HepG2 (cell line): ENCODE measurements at regions not wholly inside any gene's neighbourhood (a gene's known extent, or its start where the extent isn't known, plus 50 kb on each side); places are given as distances from the start of the nearest gene placed in this dataset.

ENCODE experiments used
- ATAC-seq: fragments of 200-7000 bp; cut with Tn5 transposase; 3 replicates; pipeline ENCODE4 v1.9.1; 2020; ENCODE audit warnings: mild to moderate bottlenecking, moderate library complexity
- BruUV-seq: library from RNA; stranded (reverse); fragments of 400-500 nt; replicated peaks from 2 replicates; lab custom pipeline; 2021; lab: Mats Ljungman, UMichigan
- CTCF ChIA-PET: fragments of 300-600 bp; formaldehyde crosslinking; extraction: SDS; loops from one replicate; lab custom pipeline; 2021; ENCODE audit warnings: low total read pairs, inconsistent platforms, low intra/inter-chr PET ratio; lab: Yijun Ruan, JAX
- POLR2A ChIA-PET: fragments of 350-600 bp; sonication (Branson Sonifier 250); formaldehyde crosslinking; loops from one replicate; lab custom pipeline; 2020; ENCODE audit warnings: antibody characterized with exemption, inconsistent platforms; lab: Yijun Ruan, JAX
- DNase-seq: peaks from one replicate; pipeline ENCODE4 v3.0.0-alpha.2; 2015; ENCODE audit warnings: low spot score
- FAIRE-seq: peaks from 3 replicates; lab custom pipeline; 2011; peaks lifted over from hg19 to GRCh38; lab: Jason Lieb, UNC
- H2AFZ ChIP-seq: one replicate; pipeline ENCODE4 v1.6.1; 2011; ENCODE audit warnings: low read length, inconsistent platforms
- H3K27ac ChIP-seq: fragments of 300-600 bp; 3 replicates; pipeline ENCODE4 v1.8.0; 2011; ENCODE audit warnings: mixed run types, mild to moderate bottlenecking, mixed read lengths, low read length, inconsistent platforms; ENCODE audit not compliant: insufficient read depth; ENCODE audit errors: extremely low read length
- H3K27me3 ChIP-seq, 2 experiments: fragments of 200-600 bp in 1 of 2; 2 replicates in 1 of 2; 3 replicates in 1 of 2; pipeline versions ENCODE4 v1.6.0 to v1.8.0; 2011; ENCODE audit warnings: low read length in 2 of 2, mild to moderate bottlenecking in 2 of 2, moderate library complexity in 2 of 2, inconsistent platforms in 1 of 2; ENCODE audit not compliant: insufficient read depth in 2 of 2, control insufficient read depth in 1 of 2
- H3K36me3 ChIP-seq, 2 experiments: fragments of 200-600 bp in 1 of 2; replicated peaks in 1 of 2; 2 replicates in 1 of 2; 3 replicates in 1 of 2; pipeline versions ENCODE4 v1.5.1 to v1.8.0; 2011; ENCODE audit warnings: low read length in 2 of 2, inconsistent platforms in 1 of 2; ENCODE audit not compliant: insufficient read depth in 2 of 2, control insufficient read depth in 1 of 2
- H3K4me1 ChIP-seq: 2 replicates; pipeline ENCODE4 v1.5.1; 2012; ENCODE audit warnings: low read length, inconsistent platforms; ENCODE audit not compliant: insufficient read depth
- H3K4me2 ChIP-seq: 2 replicates; pipeline ENCODE4 v1.6.0; 2011; ENCODE audit warnings: low read depth, low read length, inconsistent platforms
- H3K4me3 ChIP-seq, 3 experiments: fragments of 200-600 bp in 1 of 3; sonication (generic), shearing (Covaris generic) in 1 of 3; replicated peaks in 1 of 3; 2 replicates each; pipeline ENCODE4 v1.5.1; 2011 to 2016; ENCODE audit warnings: low read length in 3 of 3, inconsistent platforms in 2 of 3, low read depth in 2 of 3, mild to moderate bottlenecking in 2 of 3, control low read depth in 1 of 3, mixed read lengths in 1 of 3; ENCODE audit not compliant: insufficient read depth in 1 of 3
- H3K79me2 ChIP-seq: one replicate; pipeline ENCODE4 v1.6.1; 2011; ENCODE audit warnings: low read length, inconsistent platforms; ENCODE audit not compliant: insufficient read depth
- H3K9ac ChIP-seq: 2 replicates; pipeline ENCODE4 v1.6.0; 2011; ENCODE audit warnings: mild to moderate bottlenecking, low read depth, low read length, inconsistent platforms; ENCODE audit not compliant: insufficient read depth
- H3K9me3 ChIP-seq: 2 replicates; pipeline ENCODE4 v1.5.1; 2012; ENCODE audit warnings: mild to moderate bottlenecking, low read length
- H4K20me1 ChIP-seq: 2 replicates; pipeline ENCODE4 v1.6.0; 2011; ENCODE audit warnings: inconsistent platforms, mild to moderate bottlenecking, low read length, moderate library complexity; ENCODE audit not compliant: insufficient read depth
- FOSL2 ChIP-seq: sonication (generic); formaldehyde crosslinking; IDR thresholded peaks from 2 replicates; pipeline ENCODE4 v1.4.0; 2020; ENCODE audit warnings: missing genetic modification reagents
- HIVEP1 ChIP-seq: sonication (generic); formaldehyde crosslinking; IDR thresholded peaks from 2 replicates; pipeline ENCODE4 v1.4.0; 2020; ENCODE audit warnings: mild to moderate bottlenecking, missing genetic modification reagents
- NCOR1 ChIP-seq: fragments of 200-600 bp; sonication (generic); IDR thresholded peaks from 2 replicates; pipeline ENCODE4 v1.7.0; 2017; ENCODE audit warnings: antibody characterized with exemption, low read length, borderline replicate concordance
- PHF21A ChIP-seq: sonication (generic); formaldehyde crosslinking; IDR thresholded peaks from 2 replicates; pipeline ENCODE4 v1.5.0; 2020; ENCODE audit warnings: mild to moderate bottlenecking, missing genetic modification reagents
- POGZ ChIP-seq: sonication (generic); formaldehyde crosslinking; IDR thresholded peaks from 2 replicates; pipeline ENCODE4 v1.4.0; 2020; ENCODE audit warnings: mild to moderate bottlenecking, missing genetic modification reagents
- RCOR2 ChIP-seq: IDR thresholded peaks from 2 replicates; pipeline ENCODE4 v1.6.1; 2016; ENCODE audit warnings: missing biosample characterization, missing genetic modification reagents
- REXO4 ChIP-seq: sonication (generic); formaldehyde crosslinking; IDR thresholded peaks from 2 replicates; pipeline ENCODE4 v1.8.0; 2022; ENCODE audit warnings: missing genetic modification reagents, mild to moderate bottlenecking, borderline replicate concordance
- SMAD3 ChIP-seq: sonication (generic); formaldehyde crosslinking; IDR thresholded peaks from 2 replicates; pipeline ENCODE4 v1.4.0; 2020; ENCODE audit warnings: missing genetic modification reagents
- SMARCC2 ChIP-seq: fragments of 450-650 bp; IDR thresholded peaks from 2 replicates; pipeline ENCODE4 v1.6.1; 2017; ENCODE audit warnings: antibody characterized with exemption, mild to moderate bottlenecking
- ZFY ChIP-seq: sonication (generic); formaldehyde crosslinking; IDR thresholded peaks from 2 replicates; pipeline ENCODE4 v1.4.0; 2020; ENCODE audit warnings: missing genetic modification reagents
- ZNF749 ChIP-seq: sonication (generic); formaldehyde crosslinking; IDR thresholded peaks from 2 replicates; pipeline ENCODE4 v1.8.0; 2022; ENCODE audit warnings: mild to moderate bottlenecking, missing genetic modification reagents, moderate library complexity, borderline replicate concordance
- ZNF83 ChIP-seq: sonication (generic); formaldehyde crosslinking; IDR thresholded peaks from 2 replicates; pipeline ENCODE4 v1.4.0; 2020; ENCODE audit warnings: missing genetic modification reagents, mild to moderate bottlenecking, borderline replicate concordance
- WGBS: methylation state at CpG from one replicate; pipeline ENCODE4 v1.1.6; 2017; ENCODE audit warnings: low lambda C conversion rate; 5-methylcytosine and 5-hydroxymethylcytosine counted together
- in situ Hi-C: cut with HindIII; loops from 2 replicates; pipeline ENCODE4 v1.10.0; 2017; ENCODE audit warnings: low pct_unique_long_range_greater_than_20kb; ENCODE audit not compliant: extremely low pct_ligation_motif_present
- intact Hi-C: fragments of 100-400 bp; cut with micrococcal nuclease; formaldehyde crosslinking; loops from one replicate; pipeline ENCODE4 v1.10.0; 2022; ENCODE audit not compliant: unreplicated experiment
- TF ChIP-seq, protein P1 (sequence below): IDR thresholded peaks from 2 replicates; pipeline ENCODE4 v1.6.1; 2016; ENCODE audit warnings: low read depth
- TF ChIP-seq, protein P2 (sequence below): sonication (generic); formaldehyde crosslinking; IDR thresholded peaks from 2 replicates; pipeline ENCODE4 v1.8.0; 2023; ENCODE audit warnings: mild to moderate bottlenecking, missing genetic modification reagents
- TF ChIP-seq, protein P3 (sequence below): IDR thresholded peaks from 2 replicates; pipeline ENCODE4 v1.4.0; 2020; ENCODE audit warnings: mild to moderate bottlenecking, missing genetic modification reagents

DNA sequence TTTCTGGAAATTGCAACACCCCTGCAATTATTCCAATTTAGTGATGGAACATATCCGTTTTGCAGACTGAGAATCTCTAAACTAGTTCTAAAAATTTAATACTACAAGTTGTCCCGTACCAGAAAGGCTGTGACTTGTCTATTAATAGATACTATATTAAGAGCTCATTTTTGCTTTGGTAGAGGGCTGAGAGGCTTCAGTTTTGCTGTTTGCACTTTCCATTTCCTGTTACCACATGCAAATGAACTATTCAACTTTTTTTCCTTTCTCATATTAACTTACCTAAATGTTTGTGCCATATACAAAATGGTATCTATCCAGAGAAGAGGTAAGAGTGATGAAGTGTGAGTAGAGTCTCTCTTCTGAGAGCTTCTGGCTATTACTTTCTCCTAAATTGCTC, 101.5 kb upstream of the CRBN start:
- Histone ChIP-seq H3K4me3 (no peak overlapping the region), H3K79me2 (no peaks in the 10 kb centered on the region), H3K4me2 (no peak overlapping the region), H2AFZ (no peak overlapping the region), H3K36me3 (no peaks in the 10 kb centered on the region), H3K4me1 (no peaks in the 10 kb centered on the region), H3K27ac (no peak overlapping the region), H3K9ac (no peak overlapping the region), H3K9me3 (no peaks in the 10 kb centered on the region), H3K27me3 (no peaks in the 10 kb centered on the region), H4K20me1 (no peaks in the 10 kb centered on the region)
- CTCF ChIA-PET: no interaction called here
- in situ Hi-C loops: no loop called here
- intact Hi-C loops: no loop called here
- DNase-seq: no peak
- no peak for ATAC-seq
- POLR2A ChIA-PET: no interaction called here
- TF ChIP-seq HIVEP1 (CRISPR knock-in tag): no peak
- no TSS peak for BruUV-seq
- 0% methylated on average over 2 of the region's 2 CpGs for WGBS
- FAIRE-seq: no peak

- Histone ChIP-seq H3K9me3 (no peaks in the 10 kb centered on the region), H3K36me3 (no peaks in the 10 kb centered on the region), H3K9ac (no peak overlapping the region)
- TF ChIP-seq, protein P1, sequence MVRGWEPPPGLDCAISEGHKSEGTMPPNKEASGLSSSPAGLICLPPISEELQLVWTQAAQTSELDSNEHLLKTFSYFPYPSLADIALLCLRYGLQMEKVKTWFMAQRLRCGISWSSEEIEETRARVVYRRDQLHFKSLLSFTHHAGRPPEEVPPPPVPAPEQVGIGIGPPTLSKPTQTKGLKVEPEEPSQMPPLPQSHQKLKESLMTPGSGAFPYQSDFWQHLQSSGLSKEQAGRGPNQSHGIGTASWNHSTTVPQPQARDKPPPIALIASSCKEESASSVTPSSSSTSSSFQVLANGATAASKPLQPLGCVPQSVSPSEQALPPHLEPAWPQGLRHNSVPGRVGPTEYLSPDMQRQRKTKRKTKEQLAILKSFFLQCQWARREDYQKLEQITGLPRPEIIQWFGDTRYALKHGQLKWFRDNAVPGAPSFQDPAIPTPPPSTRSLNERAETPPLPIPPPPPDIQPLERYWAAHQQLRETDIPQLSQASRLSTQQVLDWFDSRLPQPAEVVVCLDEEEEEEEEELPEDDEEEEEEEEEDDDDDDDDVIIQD: no peak
- no peak for TF ChIP-seq REXO4
- no peak for TF ChIP-seq FOSL2 (CRISPR knock-in tag)
- no peak for TF ChIP-seq SMARCC2
- no peak for TF ChIP-seq PHF21A (CRISPR knock-in tag)
- TF ChIP-seq ZNF749 (CRISPR knock-in tag): no peak
- no peak for TF ChIP-seq ZFY (CRISPR knock-in tag)
- TF ChIP-seq RCOR2 (CRISPR knock-in tag): no peak
- no peak for TF ChIP-seq SMAD3
- TF ChIP-seq NCOR1: no peak
- TF ChIP-seq POGZ (CRISPR knock-in tag): no peak
- TF ChIP-seq, protein P2, sequence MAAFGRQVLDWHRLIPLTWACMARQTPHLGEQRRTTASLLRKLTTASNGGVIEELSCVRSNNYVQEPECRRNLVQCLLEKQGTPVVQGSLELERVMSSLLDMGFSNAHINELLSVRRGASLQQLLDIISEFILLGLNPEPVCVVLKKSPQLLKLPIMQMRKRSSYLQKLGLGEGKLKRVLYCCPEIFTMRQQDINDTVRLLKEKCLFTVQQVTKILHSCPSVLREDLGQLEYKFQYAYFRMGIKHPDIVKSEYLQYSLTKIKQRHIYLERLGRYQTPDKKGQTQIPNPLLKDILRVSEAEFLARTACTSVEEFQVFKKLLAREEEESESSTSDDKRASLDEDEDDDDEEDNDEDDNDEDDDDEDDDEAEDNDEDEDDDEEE: no peak
- TF ChIP-seq ZNF83 (CRISPR knock-in tag): no peak
- TF ChIP-seq, protein P3, sequence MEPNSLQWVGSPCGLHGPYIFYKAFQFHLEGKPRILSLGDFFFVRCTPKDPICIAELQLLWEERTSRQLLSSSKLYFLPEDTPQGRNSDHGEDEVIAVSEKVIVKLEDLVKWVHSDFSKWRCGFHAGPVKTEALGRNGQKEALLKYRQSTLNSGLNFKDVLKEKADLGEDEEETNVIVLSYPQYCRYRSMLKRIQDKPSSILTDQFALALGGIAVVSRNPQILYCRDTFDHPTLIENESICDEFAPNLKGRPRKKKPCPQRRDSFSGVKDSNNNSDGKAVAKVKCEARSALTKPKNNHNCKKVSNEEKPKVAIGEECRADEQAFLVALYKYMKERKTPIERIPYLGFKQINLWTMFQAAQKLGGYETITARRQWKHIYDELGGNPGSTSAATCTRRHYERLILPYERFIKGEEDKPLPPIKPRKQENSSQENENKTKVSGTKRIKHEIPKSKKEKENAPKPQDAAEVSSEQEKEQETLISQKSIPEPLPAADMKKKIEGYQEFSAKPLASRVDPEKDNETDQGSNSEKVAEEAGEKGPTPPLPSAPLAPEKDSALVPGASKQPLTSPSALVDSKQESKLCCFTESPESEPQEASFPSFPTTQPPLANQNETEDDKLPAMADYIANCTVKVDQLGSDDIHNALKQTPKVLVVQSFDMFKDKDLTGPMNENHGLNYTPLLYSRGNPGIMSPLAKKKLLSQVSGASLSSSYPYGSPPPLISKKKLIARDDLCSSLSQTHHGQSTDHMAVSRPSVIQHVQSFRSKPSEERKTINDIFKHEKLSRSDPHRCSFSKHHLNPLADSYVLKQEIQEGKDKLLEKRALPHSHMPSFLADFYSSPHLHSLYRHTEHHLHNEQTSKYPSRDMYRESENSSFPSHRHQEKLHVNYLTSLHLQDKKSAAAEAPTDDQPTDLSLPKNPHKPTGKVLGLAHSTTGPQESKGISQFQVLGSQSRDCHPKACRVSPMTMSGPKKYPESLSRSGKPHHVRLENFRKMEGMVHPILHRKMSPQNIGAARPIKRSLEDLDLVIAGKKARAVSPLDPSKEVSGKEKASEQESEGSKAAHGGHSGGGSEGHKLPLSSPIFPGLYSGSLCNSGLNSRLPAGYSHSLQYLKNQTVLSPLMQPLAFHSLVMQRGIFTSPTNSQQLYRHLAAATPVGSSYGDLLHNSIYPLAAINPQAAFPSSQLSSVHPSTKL (CRISPR knock-in tag): no peak
Observed at GRCh38 chr3:3280396-3280795, 100.9 kb upstream of the CRBN start.

More at GRCh38 chr3:3280396-3280795, 100.9 kb upstream of the CRBN start:
- Histone ChIP-seq H3K27me3 (no peaks in the 10 kb centered on the region), H3K4me3 (no peak overlapping the region), H3K4me2 (no peak overlapping the region), H2AFZ (no peak overlapping the region), H3K4me1 (no peaks in the 10 kb centered on the region), H3K27ac (no peak overlapping the region), H4K20me1 (no peaks in the 10 kb centered on the region), H3K79me2 (no peaks in the 10 kb centered on the region)
- CTCF ChIA-PET: no interaction called here
- 0% methylated on average over 1 of the region's 1 CpG for WGBS
- DNase-seq: no peak
- no peak for ATAC-seq
- intact Hi-C loops (no loop called here), in situ Hi-C loops (no loop called here)
- no peak for FAIRE-seq
- POLR2A ChIA-PET: no interaction called here
- no TSS peak for BruUV-seq
